Activated CD8-positive, alpha-beta memory T cell treated with anti-CD3 and anti-CD28 coated beads, Interleukin-2, amount 50 U/mL, for 24 hours (primary cell): ENCODE measurements at regions not wholly inside any gene's neighbourhood (a gene's known extent, or its start where the extent isn't known, plus 50 kb on each side); places are given as distances from the start of the nearest gene placed in this dataset.
"Not testable (repeated sequence)": the region's sequence is repeated elsewhere in the genome, so short reads cannot be mapped to it uniquely, and the experiment has no call there.

Experiments used
- DNase-seq: peaks from one replicate; pipeline ENCODE4 v3.0.0-alpha.2; 2020; ENCODE audit errors: extremely low read depth

- no peak for DNase-seq
These were observed 437.7 kb upstream of the FRG1 start for GRCh38 chr4:189502841-189503435.

GRCh38 chr4:189504220-189504619, 436.5 kb upstream of the FRG1 start:
- DNase-seq, result no peak

GRCh38 chr4:189505380-189505779, 435.3 kb upstream of the FRG1 start:
- DNase-seq, result no peak

GRCh38 chr4:189506080-189506479, 434.6 kb upstream of the FRG1 start:
- DNase-seq, result no peak

- DNase-seq, result no peak
These were observed 433.6 kb upstream of the FRG1 start for GRCh38 chr4:189507060-189507459.

GRCh38 chr4:189510601-189511000, 430.1 kb upstream of the FRG1 start:
- no peak for DNase-seq

- no peak for DNase-seq
These were observed 429.1 kb upstream of the FRG1 start for GRCh38 chr4:189511581-189511980.

GRCh38 chr4:189513421-189513820, 427.3 kb upstream of the FRG1 start:
- no peak for DNase-seq

- no peak for DNase-seq
These were observed 426.5 kb upstream of the FRG1 start for GRCh38 chr4:189514209-189514608.

GRCh38 chr4:189516902-189517301, 423.8 kb upstream of the FRG1 start:
- no peak for DNase-seq

GRCh38 chr4:189519186-189519585, 421.5 kb upstream of the FRG1 start:
- no peak for DNase-seq

- no peak for DNase-seq
These were observed 415.4 kb upstream of the FRG1 start for GRCh38 chr4:189525304-189525703.

GRCh38 chr4:189530848-189531247, 409.8 kb upstream of the FRG1 start:
- no peak for DNase-seq

GRCh38 chr4:189533603-189534002, 407.1 kb upstream of the FRG1 start:
- no peak for DNase-seq

- DNase-seq, result no peak
These were observed 393.1 kb upstream of the FRG1 start for GRCh38 chr4:189547559-189547958.

- no peak for DNase-seq
These were observed 392.1 kb upstream of the FRG1 start for GRCh38 chr4:189548484-189549125.

GRCh38 chr4:189551931-189552670, 388.6 kb upstream of the FRG1 start:
- not testable (repeated sequence) for DNase-seq

- DNase-seq, result not testable (repeated sequence)
These were observed 380.1 kb upstream of the FRG1 start for GRCh38 chr4:189560605-189561004.

GRCh38 chr4:189563751-189564150, 376.9 kb upstream of the FRG1 start:
- DNase-seq, result not testable (repeated sequence)

GRCh38 chr4:189566271-189566670, 374.4 kb upstream of the FRG1 start:
- not testable (repeated sequence) for DNase-seq

- DNase-seq, result not testable (repeated sequence)
These were observed 373.8 kb upstream of the FRG1 start for GRCh38 chr4:189566900-189567299.

GRCh38 chr4:189579645-189580044, 361.0 kb upstream of the FRG1 start:
- not testable (repeated sequence) for DNase-seq
